Upper lobe of right lung (tissue), 1 donor: ENCODE measurements at regions not wholly inside any gene's neighbourhood (a gene's known extent, or its start where the extent isn't known, plus 50 kb on each side); places are given as distances from the start of the nearest gene placed in this dataset.

Experiments used
- ATAC-seq: fragments of 200-7000 bp; cut with Tn5 transposase; one replicate; pipeline ENCODE4 v1.9.1; 2020; ENCODE audit warnings: mild to moderate bottlenecking, moderate library complexity
- DNase-seq: peaks from one replicate; pipeline ENCODE4 v3.0.0-alpha.2; 2020
- H3K27ac ChIP-seq: fragments of 200-600 bp; one replicate; pipeline ENCODE4 v1.8.0; 2022
- H3K27me3 ChIP-seq: fragments of 200-600 bp; one replicate; pipeline ENCODE4 v1.8.0; 2022; ENCODE audit warnings: mild to moderate bottlenecking
- H3K36me3 ChIP-seq: fragments of 200-600 bp; one replicate; pipeline ENCODE4 v1.8.0; 2022
- H3K4me1 ChIP-seq: fragments of 200-600 bp; one replicate; pipeline ENCODE4 v1.8.0; 2022
- H3K4me3 ChIP-seq: fragments of 200-600 bp; one replicate; pipeline ENCODE4 v1.8.0; 2022; ENCODE audit warnings: mild to moderate bottlenecking
- H3K9me3 ChIP-seq: fragments of 200-600 bp; one replicate; pipeline ENCODE4 v1.8.0; 2022
- CTCF ChIP-seq: fragments of 200-600 bp; IDR thresholded peaks from one replicate; pipeline ENCODE4 v1.8.0; 2022; ENCODE audit warnings: antibody characterized with exemption
- intact Hi-C: fragments of 100-400 bp; cut with DNase I; formaldehyde crosslinking; loops from one replicate; pipeline ENCODE4 v1.11.0; 2022
- donor health status: DM: no; HTN: yes; CAD: no; lungs with severe emphysema.

DNA sequence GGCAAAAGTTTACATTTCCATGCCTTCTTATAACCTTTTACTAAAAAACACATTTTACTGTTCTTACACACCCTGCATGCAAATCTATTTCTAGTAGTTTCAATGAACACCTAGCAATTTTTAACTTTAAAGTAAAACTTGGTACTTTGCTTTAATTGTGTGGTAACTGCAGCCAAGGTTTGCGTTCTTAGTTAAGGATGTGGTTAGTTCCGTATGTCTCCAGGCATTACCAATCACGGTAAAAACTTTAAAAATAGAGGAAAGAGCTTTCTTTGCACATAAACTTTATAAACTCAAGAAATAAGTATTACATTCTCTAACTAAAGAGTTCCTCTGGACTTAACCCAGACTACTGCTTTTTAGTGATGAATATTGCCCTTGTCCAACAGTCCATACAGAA, 795.2 kb downstream of the SLC16A7 start:
- Histone ChIP-seq H3K9me3 (no peaks in the 10 kb centered on the region), H3K27me3 (no peaks in the 10 kb centered on the region), H3K4me1 (no peaks in the 10 kb centered on the region), H3K36me3 (no peaks in the 10 kb centered on the region), H3K27ac (no peak overlapping the region), H3K4me3 (no peak overlapping the region)
- intact Hi-C loops = no loop called here
- ATAC-seq = no peak
- DNase-seq = no peak
- no peak for TF ChIP-seq CTCF

GRCh38 chr12:60391791-60392190, 796.0 kb downstream of the SLC16A7 start:
- Histone ChIP-seq H3K4me1 (no peaks in the 10 kb centered on the region), H3K36me3 (no peaks in the 10 kb centered on the region), H3K4me3 (no peak overlapping the region), H3K9me3 (no peaks in the 10 kb centered on the region), H3K27ac (no peak overlapping the region), H3K27me3 (no peaks in the 10 kb centered on the region)
- TF ChIP-seq CTCF = no peak
- intact Hi-C loops = no loop called here
- DNase-seq (no peak), ATAC-seq (no peak)

DNA sequence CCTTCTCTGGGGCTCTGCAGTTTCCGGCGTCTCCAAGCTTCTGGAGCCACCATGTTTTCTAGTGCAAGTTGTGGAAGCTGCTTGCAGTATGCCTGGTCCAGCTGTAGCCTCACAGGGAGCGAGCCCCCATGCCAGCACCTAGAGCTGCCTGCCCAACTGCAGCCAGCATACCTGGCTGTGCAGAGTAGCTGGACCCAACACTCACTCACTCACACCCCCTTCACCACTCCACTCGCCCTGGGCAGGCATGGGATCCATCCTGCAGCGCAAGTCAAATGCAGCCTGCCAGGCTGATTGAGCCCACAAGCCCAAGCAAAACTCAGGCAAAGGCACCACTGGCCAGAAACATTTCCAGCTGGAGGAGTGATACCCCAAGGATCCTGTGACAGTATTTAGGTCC, 797.3 kb downstream of the SLC16A7 start:
- no peak for TF ChIP-seq CTCF
- DNase-seq (no peak), ATAC-seq (peak; percentile 17)
- H3K9me3 ChIP-seq = no peaks in the 10 kb centered on the region
- no peak overlapping the region for H3K27ac ChIP-seq
- intact Hi-C loops = no loop called here
- no peaks in the 10 kb centered on the region for H3K27me3 ChIP-seq
- H3K4me3 ChIP-seq = no peak overlapping the region
- no peaks in the 10 kb centered on the region for H3K36me3 ChIP-seq
- no peaks in the 10 kb centered on the region for H3K4me1 ChIP-seq

DNA sequence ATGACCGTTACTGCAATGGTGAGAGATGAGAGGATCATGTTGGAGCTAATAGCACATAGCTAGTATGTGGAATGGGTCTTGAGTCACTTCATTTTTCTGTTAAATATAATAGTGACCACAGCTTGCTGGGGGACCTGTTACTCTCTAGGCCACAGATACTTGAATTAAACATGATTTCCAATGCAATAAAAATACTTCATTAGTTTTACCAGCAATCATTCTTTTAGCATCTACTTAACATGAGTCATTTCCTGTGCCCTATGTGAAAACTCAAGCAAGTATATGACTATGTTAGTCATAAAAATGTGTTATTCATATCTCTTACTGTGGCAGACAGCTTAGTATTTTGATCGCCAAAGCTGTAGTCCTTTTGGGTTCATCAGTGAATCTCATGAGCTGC, 798.8 kb downstream of the SLC16A7 start:
- Histone ChIP-seq H3K27me3 (no peaks in the 10 kb centered on the region), H3K4me3 (no peak overlapping the region), H3K4me1 (no peaks in the 10 kb centered on the region), H3K9me3 (no peaks in the 10 kb centered on the region), H3K27ac (no peak overlapping the region), H3K36me3 (no peaks in the 10 kb centered on the region)
- intact Hi-C loops = no loop called here
- DNase-seq (no peak), ATAC-seq (no peak)
- TF ChIP-seq CTCF = no peak

DNA sequence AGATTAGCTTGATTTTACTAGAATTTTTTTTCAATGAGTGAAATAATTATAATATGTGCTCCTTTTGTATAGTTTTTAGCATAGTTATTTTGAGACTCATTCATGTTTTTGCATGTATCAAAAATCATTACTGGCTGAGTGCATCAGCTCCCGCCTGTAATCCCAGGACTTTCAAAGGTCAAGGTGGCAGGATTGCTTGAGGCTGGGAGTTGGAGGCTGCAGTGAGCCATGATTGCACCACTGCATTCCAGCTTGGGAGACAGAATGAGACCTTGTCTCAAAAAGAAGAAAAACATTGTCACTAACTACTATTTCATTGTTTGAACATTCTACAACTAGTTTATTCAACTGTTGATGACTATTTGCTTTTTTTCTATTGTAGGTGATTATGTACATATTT, 802.7 kb downstream of the SLC16A7 start:
- Histone ChIP-seq H3K9me3 (no peaks in the 10 kb centered on the region), H3K4me3 (no peak overlapping the region), H3K4me1 (no peaks in the 10 kb centered on the region), H3K36me3 (no peaks in the 10 kb centered on the region), H3K27ac (no peak overlapping the region), H3K27me3 (no peaks in the 10 kb centered on the region)
- ATAC-seq (no peak), DNase-seq (no peak)
- intact Hi-C loops = no loop called here
- no peak for TF ChIP-seq CTCF

- Histone ChIP-seq H3K27ac (no peak overlapping the region), H3K36me3 (no peaks in the 10 kb centered on the region), H3K4me1 (no peaks in the 10 kb centered on the region), H3K9me3 (no peaks in the 10 kb centered on the region), H3K4me3 (no peak overlapping the region), H3K27me3 (no peaks in the 10 kb centered on the region)
- ATAC-seq (no peak), DNase-seq (no peak)
- TF ChIP-seq CTCF = no peak
- intact Hi-C loops = no loop called here
These were observed 803.2 kb downstream of the SLC16A7 start for GRCh38 chr12:60399064-60399463.
